Motor neuron (in vitro differentiated cells): ENCODE measurements at regions not wholly inside any gene's neighbourhood (a gene's known extent, or its start where the extent isn't known, plus 50 kb on each side); places are given as distances from the start of the nearest gene placed in this dataset.
A peak's percentile ranks its signal among the peaks of the same experiment; 100 is the strongest.
"Not testable (repeated sequence)": the region's sequence is repeated elsewhere in the genome, so short reads cannot be mapped to it uniquely, and the experiment has no call there.

Experiments
- ATAC-seq, 8 experiments: fragments of 200-7000 bp; cut with Tn5 transposase; replicated peaks in 6 of 8; 2 replicates each; pipeline ENCODE4 v1.8.0; 2021; ENCODE audit warnings: mild to moderate bottlenecking in 8 of 8, moderate library complexity in 8 of 8
- H3K27ac ChIP-seq, 2 donors: fragments of 250-450 bp; sonication (Bioruptor Pico); 2 replicates each; pipeline ENCODE4 v1.9.0; 2021; ENCODE audit warnings: antibody characterized with exemption in 2 of 2, mild to moderate bottlenecking in 2 of 2, moderate library complexity in 1 of 2
- H3K4me1 ChIP-seq, 2 donors: fragments of 250-450 bp; sonication (Bioruptor Pico); replicated peaks in 1 of 2; 2 replicates each; pipeline ENCODE4 v1.6.1; 2021; ENCODE audit warnings: antibody characterized with exemption in 2 of 2, mild to moderate bottlenecking in 2 of 2, moderate library complexity in 1 of 2
- H3K4me3 ChIP-seq, 5 donors: fragments of 250-450 bp; sonication (Bioruptor Pico); 2 replicates each; pipeline ENCODE4 v1.9.0; 2021; ENCODE audit warnings: antibody characterized with exemption in 5 of 5, mild to moderate bottlenecking in 5 of 5, moderate library complexity in 4 of 5
- WGBS, 10 experiments: fragments of 450-650 bp; shearing (Covaris generic); methylation state at CpG; one replicate each; pipeline ENCODE4 v1.0.0; 2022; 5-methylcytosine and 5-hydroxymethylcytosine counted together
- in situ Hi-C, 9 experiments: fragments of 400-800 bp; cut with MboI; loops; one replicate each; pipeline ENCODE4 v1.15.0; 2021; ENCODE audit warnings: low sequenced_read_pairs in 9 of 9, low pct_unique_long_range_greater_than_20kb in 2 of 9; ENCODE audit not compliant: unreplicated experiment in 9 of 9

DNA sequence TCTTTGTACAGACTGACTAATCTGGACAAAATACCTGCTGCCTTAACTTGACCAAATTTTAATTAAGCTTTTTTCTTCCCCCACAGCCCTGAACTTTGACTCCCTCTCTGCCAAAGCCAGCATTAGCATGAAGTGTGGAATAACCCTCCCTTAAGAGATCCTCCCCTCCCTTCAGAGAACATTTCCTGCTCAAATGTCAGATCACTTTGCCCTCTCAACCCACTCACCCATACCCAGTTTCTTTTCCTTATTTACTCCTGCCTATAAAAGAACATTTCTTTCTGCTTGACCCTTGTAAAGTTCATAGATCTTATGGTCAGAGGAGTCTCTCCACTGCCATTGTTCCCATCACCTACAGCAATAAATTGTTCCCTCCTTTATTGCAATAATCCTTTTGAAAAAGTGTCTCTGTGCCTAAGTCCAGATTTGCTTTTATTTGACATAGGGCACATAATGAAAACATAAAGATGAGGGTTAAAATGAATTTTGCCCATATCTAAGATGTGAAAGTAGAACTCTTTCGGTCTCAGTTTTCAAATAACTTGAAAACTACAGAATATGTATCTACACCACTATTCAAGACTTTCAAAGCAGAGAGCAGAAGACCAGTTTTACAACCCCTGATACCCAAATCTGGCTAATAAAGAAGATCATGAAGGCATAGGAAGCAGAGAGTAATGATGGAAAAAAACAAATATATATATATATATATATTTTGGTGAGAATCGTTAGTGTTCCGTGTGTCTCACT lies 289.7 kb upstream of the ANXA10 start:
- Histone ChIP-seq H3K4me1 (no peaks in the 10 kb centered on the region), H3K4me3 (no peak overlapping the region), H3K27ac (no peak overlapping the region)
- in situ Hi-C loops = no loop called here
- ATAC-seq = no peak
- 8 to 100% (median 83%) methylated on average over 1 to 3 of the region's 3 CpGs; no CpG with 5 or more reads in 3 of the 10 experiments for WGBS, 10 experiments

DNA sequence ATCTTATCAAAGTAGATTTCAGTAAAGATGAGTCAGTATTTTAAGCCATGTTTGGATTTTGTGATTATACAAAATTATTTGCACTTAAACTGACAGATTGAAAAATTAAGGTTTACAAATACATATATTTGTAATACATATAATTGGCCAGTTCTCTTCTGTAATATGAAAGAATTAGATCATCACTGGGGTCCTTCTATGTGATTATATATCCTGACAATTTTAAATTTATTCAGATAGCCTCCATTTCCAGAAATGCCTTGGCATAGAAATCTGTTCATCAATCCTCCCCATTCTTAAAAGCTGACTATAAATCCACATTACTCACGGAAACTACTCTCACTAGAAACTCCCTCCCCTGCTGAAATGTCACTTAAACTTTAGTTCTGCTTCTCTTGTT lies 280.4 kb upstream of the ANXA10 start:
- no peak overlapping the region for H3K4me3 ChIP-seq
- H3K27ac ChIP-seq = no peak overlapping the region
- peak in 3 of 8 experiments; percentile 41 to 69 (median 58) for ATAC-seq
- 0 to 83% (median 62%) methylated on average over 1 of the region's 1 CpG for WGBS, 10 experiments
- in situ Hi-C loops = no loop called here
- no peaks in the 10 kb centered on the region for H3K4me1 ChIP-seq

DNA sequence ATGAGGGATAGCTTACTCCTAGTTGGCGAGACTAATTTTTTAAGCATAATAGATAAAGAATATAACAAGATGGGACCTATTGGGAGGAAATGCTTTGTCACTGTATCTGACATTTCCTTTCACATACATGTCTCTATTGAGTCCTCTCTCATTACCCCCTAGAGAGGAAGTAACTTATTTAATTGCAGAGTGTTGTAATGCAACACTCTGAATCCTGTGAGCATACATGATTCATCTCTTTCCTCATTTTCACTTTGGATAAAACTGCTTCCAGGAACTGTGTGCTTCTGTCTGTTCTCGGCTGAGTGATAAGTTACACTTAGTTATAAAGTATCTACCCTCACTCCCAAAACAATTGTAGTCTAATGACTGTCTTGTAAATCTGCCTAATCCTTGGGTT lies 266.1 kb upstream of the ANXA10 start:
- in situ Hi-C loops = no loop called here

DNA sequence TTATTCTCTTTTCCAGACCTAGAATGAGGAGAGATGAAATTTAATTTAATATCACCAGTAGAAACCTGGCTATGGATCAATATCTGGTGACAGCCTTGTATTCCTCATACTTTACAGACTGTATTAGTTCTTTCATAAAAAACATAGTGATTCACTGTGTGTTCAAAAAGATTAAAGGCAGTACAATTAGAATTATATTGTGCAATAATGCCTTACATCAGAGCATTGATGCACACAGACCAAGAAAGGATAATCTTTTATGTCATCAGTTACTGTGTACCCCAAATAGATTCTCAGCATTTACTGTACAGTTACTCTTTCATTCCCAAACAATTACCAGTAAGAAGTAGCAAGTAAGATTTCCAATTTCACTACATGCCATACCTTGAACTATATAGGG lies 260.5 kb upstream of the ANXA10 start:
- in situ Hi-C loops = no loop called here
- no peak overlapping the region for H3K4me3 ChIP-seq
- H3K4me1 ChIP-seq = no peaks in the 10 kb centered on the region
- H3K27ac ChIP-seq = no peak overlapping the region
- ATAC-seq = peak in 3 of 8 experiments; percentile 35 to 65 (median 60)

More for the DNA sequence above, 266.1 kb upstream of the ANXA10 start:
- WGBS, 10 experiments = 17 to 100% (median 68%) methylated on average over 1 to 2 of the region's 2 CpGs
- H3K4me1 ChIP-seq = no peaks in the 10 kb centered on the region
- H3K27ac ChIP-seq = no peak overlapping the region
- ATAC-seq = peak in 2 of 8 experiments; percentile 81 to 87
- H3K4me3 ChIP-seq = no peak overlapping the region

DNA sequence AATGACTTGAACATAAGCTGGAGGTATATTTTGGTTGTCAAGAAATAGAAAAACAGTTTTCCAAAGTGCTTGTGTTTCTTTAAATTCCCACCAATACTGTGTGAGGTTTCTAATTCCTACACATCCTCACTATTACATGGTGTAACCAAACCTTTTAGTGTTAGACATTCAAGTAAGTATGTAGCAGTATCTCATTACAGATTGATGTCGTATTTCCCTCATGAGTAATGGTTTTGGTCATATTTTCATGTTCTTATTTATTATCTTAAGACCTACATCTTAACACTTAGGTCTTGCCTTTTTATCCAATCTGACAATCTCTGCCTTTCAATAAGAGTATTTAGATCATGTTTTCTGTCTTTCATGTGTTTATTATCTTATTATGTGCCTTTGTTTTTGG lies 253.7 kb upstream of the ANXA10 start:
- Histone ChIP-seq H3K4me3 (no peak overlapping the region), H3K27ac (no peak overlapping the region), H3K4me1 (no peaks in the 10 kb centered on the region)
- WGBS, 10 experiments = 0 to 100% (median 89%) methylated on average over 1 of the region's 1 CpG; no CpG with 5 or more reads in 1 of the 10 experiments
- no peak for ATAC-seq
- in situ Hi-C loops = no loop called here

DNA sequence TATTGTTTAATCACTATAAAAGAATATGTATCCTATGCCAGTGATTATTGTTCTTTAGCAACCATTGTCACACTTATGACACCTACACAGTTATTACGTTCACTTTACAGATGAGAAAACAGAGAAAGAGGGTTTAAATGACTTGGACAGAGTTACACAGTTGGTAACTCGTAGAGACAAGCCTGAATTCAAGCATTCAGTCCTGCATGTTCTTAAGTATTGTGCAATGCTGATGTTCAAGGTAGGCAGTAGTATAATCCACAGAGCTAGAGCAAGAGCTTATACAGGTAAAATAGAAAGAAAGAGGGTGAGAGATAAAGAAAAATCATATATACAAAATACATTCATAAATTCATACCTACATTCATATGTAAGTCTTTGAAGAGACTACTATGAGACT lies 249.8 kb upstream of the ANXA10 start:
- H3K4me3 ChIP-seq = no peak overlapping the region
- H3K27ac ChIP-seq = no peak overlapping the region
- H3K4me1 ChIP-seq = no peaks in the 10 kb centered on the region
- 0 to 93% (median 82%) methylated on average over 1 to 2 of the region's 2 CpGs for WGBS, 10 experiments
- no peak for ATAC-seq
- in situ Hi-C loops = no loop called here

DNA sequence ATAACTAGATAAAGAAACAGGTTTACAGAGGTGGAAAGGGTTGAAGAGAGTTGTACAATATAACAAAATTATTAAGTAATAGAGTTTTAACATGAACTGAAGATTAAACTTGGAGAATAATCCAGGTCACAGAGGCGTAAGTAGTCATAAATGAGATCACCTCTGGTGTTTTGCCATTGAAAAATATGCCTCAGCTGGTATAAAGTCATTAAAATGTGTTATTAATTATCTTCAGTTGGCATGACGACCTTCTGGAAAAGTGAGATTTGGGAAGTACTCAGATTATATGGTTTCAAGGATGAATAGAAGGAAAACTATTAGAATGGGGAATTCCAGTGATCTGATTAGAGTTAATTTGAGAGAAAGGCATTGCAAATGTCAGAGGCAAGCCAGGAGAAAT lies 237.5 kb upstream of the ANXA10 start:
- WGBS, 10 experiments = 10 to 100% (median 72%) methylated on average over 1 to 2 of the region's 2 CpGs
- no peak overlapping the region for H3K27ac ChIP-seq
- in situ Hi-C loops = no loop called here
- no peaks in the 10 kb centered on the region for H3K4me1 ChIP-seq
- H3K4me3 ChIP-seq = no peak overlapping the region
- ATAC-seq = no peak

DNA sequence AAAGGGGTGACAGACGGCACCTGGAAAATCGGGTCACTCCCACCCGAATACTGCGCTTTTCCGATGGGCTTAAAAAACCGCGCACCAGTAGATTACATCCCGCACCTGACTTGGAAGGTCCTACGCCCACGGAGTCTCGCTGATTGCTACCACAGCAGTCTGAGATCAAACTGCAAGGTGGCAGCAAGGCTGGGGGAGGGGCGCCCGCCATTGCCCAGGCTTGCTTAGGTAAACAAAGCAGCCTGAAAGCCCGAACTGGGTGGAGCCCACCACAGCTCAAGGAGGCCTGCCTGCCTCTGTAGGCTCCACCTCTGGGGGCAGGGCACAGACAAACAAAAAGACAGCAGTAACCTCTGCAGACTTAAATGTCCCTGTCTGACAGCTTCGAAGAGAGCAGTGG lies 234.2 kb upstream of the ANXA10 start:
- ATAC-seq, H3K4me1 ChIP-seq, in situ Hi-C loops, H3K27ac ChIP-seq, H3K4me3 ChIP-seq: not testable (repeated sequence)
- 96% methylated on average over 5 of the region's 15 CpGs; no CpG with 5 or more reads in 9 of the 10 experiments for WGBS, 10 experiments

DNA sequence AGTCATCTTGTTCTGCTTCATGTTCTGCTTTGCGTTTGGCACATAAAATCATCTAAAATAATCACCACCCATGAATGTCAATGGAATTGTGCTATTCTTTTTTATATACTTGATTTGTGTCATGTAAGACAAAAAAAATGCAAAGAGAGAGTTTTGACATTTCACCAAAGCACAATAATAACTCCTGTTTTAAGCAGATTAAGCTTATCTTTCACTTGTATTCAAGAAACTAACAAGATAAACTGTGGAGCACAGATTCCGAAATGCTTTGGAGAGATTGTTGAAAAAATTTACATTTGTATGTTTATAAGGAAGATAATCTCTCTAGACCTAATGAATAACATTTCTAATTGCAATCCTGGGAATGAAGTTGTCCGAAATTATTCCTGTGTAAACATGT lies 225.1 kb upstream of the ANXA10 start:
- no peak for ATAC-seq
- Histone ChIP-seq H3K27ac (no peak overlapping the region), H3K4me1 (no peaks in the 10 kb centered on the region), H3K4me3 (no peak overlapping the region)
- 7 to 100% (median 85%) methylated on average over 1 to 3 of the region's 3 CpGs for WGBS, 10 experiments
- in situ Hi-C loops = no loop called here

DNA sequence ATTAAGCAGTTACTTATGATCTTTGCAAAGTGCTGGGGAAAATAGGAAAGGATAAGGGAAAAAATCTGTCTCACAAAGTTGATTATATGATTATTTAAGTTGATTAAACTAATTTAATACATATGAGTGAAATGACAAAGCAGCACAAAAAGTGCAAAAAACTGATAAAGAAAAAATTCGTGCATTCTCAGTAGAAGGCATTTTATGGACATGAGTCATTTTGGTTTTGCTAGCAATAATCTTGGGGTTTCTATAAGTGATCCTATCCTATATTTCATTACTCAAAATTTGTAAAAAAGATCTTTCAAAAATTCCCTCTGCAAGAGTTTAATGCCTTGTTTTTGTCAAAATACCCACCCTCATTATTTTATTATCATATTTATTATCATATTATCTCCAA lies 224.2 kb upstream of the ANXA10 start:
- H3K4me1 ChIP-seq = no peaks in the 10 kb centered on the region
- in situ Hi-C loops = no loop called here
- WGBS, 10 experiments = 0 to 100% (median 68%) methylated on average over 1 of the region's 1 CpG
- H3K27ac ChIP-seq = no peak overlapping the region
- ATAC-seq = no peak
- no peak overlapping the region for H3K4me3 ChIP-seq

DNA sequence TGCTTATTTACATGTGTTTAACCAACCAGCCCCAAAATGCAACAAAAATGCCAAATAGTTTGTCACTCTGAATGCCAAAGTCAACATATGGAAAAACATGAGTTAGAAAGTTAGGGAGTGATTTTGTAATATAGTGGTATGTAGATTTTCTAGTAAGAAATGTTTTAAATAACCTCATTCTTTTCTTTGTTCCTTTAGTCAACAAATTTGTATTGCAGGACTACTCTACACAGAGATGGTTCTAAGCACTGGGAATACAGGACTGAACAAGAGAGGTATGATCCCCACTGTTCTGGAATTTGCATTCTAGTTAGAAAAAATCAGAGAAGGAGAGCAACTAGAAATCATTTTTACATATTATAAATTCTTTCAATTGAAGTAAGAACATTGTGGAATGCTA lies 218.8 kb upstream of the ANXA10 start:
- in situ Hi-C loops = no loop called here
- H3K4me1 ChIP-seq = peaks cover 0 to 6% of the 10 kb centered on the region in 2 donors
- no peak overlapping the region for H3K4me3 ChIP-seq
- ATAC-seq = no peak
- no peak overlapping the region for H3K27ac ChIP-seq

DNA sequence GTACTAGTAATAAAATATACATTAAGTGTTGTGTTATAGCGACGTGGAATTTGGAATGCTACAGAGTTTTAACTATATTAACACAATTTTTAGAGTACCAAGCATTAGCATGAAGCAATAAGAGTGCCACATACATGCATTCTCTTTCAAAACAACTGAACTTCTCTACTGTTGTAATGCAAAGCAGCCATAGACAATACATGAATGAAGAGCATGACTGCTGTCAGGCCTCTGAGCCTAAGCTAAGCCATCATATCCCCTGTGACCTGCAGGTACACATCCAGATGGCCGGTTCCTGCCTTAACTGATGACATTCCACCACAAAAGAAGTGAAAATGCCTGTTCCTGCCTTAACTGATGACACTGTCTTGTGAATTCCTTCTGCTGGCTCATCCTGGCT lies 216.2 kb upstream of the ANXA10 start:
- 14 to 100% (median 49%) methylated on average over 1 to 2 of the region's 3 CpGs; no CpG with 5 or more reads in 2 of the 10 experiments for WGBS, 10 experiments
- H3K4me3 ChIP-seq, in situ Hi-C loops, H3K4me1 ChIP-seq, H3K27ac ChIP-seq: not testable (repeated sequence)
- ATAC-seq = peak in 3 of 8 experiments; percentile 53 to 59 (median 58)

DNA sequence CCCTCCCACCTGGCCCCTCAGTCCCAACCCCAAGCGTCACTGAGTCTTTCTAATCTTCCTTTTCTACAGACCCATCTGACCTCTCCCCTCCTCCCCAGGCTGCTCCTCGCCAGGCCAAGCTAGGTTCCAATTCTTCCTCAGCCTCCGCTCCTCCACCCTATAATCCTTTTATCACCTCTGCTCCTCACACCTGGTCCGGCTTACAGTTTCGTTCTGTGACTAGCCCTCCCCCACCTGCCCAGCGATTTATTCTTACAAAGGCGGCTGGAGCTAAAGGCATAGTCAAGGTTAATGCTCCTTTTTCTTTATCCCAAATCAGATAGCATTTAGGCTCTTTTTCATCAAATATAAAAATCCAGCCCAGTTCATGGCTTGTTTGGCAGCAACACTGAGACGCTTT lies 214.5 kb upstream of the ANXA10 start:
- WGBS, 10 experiments = 21 to 100% (median 90%) methylated on average over 1 to 7 of the region's 8 CpGs; no CpG with 5 or more reads in 3 of the 10 experiments
- ATAC-seq = not testable (repeated sequence)

DNA sequence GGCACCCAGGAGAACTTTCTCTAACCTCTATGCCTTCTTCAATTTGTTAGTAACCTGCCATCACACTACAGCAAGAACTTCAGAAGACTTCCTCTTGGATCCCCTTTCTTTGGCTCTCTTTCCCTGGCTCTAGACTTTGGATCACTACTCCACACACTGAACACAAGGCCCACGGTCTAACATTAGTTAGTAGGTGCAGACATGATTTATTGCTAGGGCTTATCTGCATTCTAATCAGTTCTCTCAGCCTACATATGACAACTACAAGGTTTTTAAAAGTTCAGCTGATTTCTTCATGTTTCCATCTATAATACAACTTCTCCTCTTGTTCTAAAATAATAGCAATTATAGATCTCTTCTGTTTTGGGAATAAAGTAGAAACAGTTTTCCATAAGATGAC lies 209.1 kb upstream of the ANXA10 start:
- peak in 2 of 8 experiments; percentile 43 to 62 for ATAC-seq
- H3K4me1 ChIP-seq = no peaks in the 10 kb centered on the region
- H3K27ac ChIP-seq = no peak overlapping the region
- in situ Hi-C loops = no loop called here
- H3K4me3 ChIP-seq = no peak overlapping the region
- 0 to 67% (median 37%) methylated on average over 1 of the region's 1 CpG; no CpG with 5 or more reads in 2 of the 10 experiments for WGBS, 10 experiments

More for the DNA sequence above, 214.5 kb upstream of the ANXA10 start:
- H3K4me3 ChIP-seq, H3K4me1 ChIP-seq, H3K27ac ChIP-seq, in situ Hi-C loops: not testable (repeated sequence)
